Breast epithelium (tissue), 3 donors: ENCODE measurements at regions not wholly inside any gene's neighbourhood (a gene's known extent, or its start where the extent isn't known, plus 50 kb on each side); places are given as distances from the start of the nearest gene placed in this dataset.

ENCODE experiments used
- CTCF ChIP-seq, 3 donors: fragments of 450-650 bp; IDR thresholded peaks; one replicate each; pipeline ENCODE4 v1.5.1; 2016 to 2017; ENCODE audit warnings: antibody characterized with exemption in 3 of 3, mild to moderate bottlenecking in 3 of 3, moderate library complexity in 3 of 3
- POLR2A ChIP-seq: fragments of 450-650 bp; IDR thresholded peaks from one replicate; pipeline ENCODE4 v1.6.1; 2016; ENCODE audit warnings: antibody characterized with exemption, mild to moderate bottlenecking, moderate library complexity
- POLR2AphosphoS5 ChIP-seq, 3 donors: sonication (generic); formaldehyde crosslinking; IDR thresholded peaks; one replicate each; pipeline ENCODE4 v1.6.1; 2017; ENCODE audit warnings: antibody characterized with exemption in 3 of 3

- TF ChIP-seq CTCF (IDR thresholded peaks at IDR 0.05) (no peak), POLR2A (no peak), POLR2AphosphoS5 (IDR thresholded peaks at IDR 0.05) (no peak)
Observed at GRCh38 chr2:14861181-14861580, 228.7 kb downstream of the LRATD1 start.
